ENCODE measurements at regions not wholly inside any gene's neighbourhood (a gene's known extent, or its start where the extent isn't known, plus 50 kb on each side); places are given as distances from the start of the nearest gene placed in this dataset.

GRCh38 chr3:27824312-27825200, 102.4 kb upstream of the EOMES start:
- peak; percentile 32 for DNase-seq (ENCODE audit: unreplicated experiment)
- Mint-ChIP-seq H3K27ac (ENCODE audit: low read depth, unreplicated experiment) (no peak overlapping the region), H3K9me3 (ENCODE audit: unreplicated experiment) (no peaks in the 10 kb centered on the region), H3K4me3 (ENCODE audit: unreplicated experiment) (no peak overlapping the region), H3K27me3 (ENCODE audit: insufficient read depth, unreplicated experiment) (no peaks in the 10 kb centered on the region), H3K36me3 (ENCODE audit: insufficient read depth, unreplicated experiment) (no peaks in the 10 kb centered on the region), H3K4me1 (ENCODE audit: insufficient read depth, unreplicated experiment) (peaks cover 10% of the 10 kb centered on the region)
- intact Hi-C loops (cut with micrococcal nuclease), result no loop called here
- BruUV-seq (replicated peaks), result no TSS peak
- ChIA-PET CTCF (interaction anchor here (0.5 to 0.8 kb wide), 3 partner anchors 10 to 327 kb away, joined by 3 read pairs; no protein-coding TSS in a partner anchor), POLR2A (interaction anchor here (0.6 kb wide), 1 partner anchor 99 kb away, joined by 3 read pairs; no protein-coding TSS in a partner anchor)
- no peak for TF ChIP-seq CTCF (IDR thresholded peaks at IDR 0.05; ENCODE audit: unreplicated experiment)

GRCh38 chr3:27826448-27826847, 104.3 kb upstream of the EOMES start:
- BruUV-seq (replicated peaks), result no TSS peak
- CTCF ChIA-PET, result interaction anchor here (0.6 to 1.9 kb wide), 3 partner anchors 12 to 103 kb away, joined by 3 to 4 read pairs (median 4); no protein-coding TSS in a partner anchor
- Mint-ChIP-seq H3K27ac (ENCODE audit: low read depth, unreplicated experiment) (no peak overlapping the region), H3K9me3 (ENCODE audit: unreplicated experiment) (no peaks in the 10 kb centered on the region), H3K27me3 (ENCODE audit: insufficient read depth, unreplicated experiment) (no peaks in the 10 kb centered on the region), H3K4me3 (ENCODE audit: unreplicated experiment) (no peak overlapping the region), H3K4me1 (ENCODE audit: insufficient read depth, unreplicated experiment) (peaks cover 10% of the 10 kb centered on the region), H3K36me3 (ENCODE audit: insufficient read depth, unreplicated experiment) (no peaks in the 10 kb centered on the region)
- POLR2A ChIA-PET, result interaction anchor here (1.1 kb wide), 1 partner anchor 13 kb away, joined by 4 read pairs; no protein-coding TSS in a partner anchor
- TF ChIP-seq CTCF (IDR thresholded peaks at IDR 0.05; ENCODE audit: unreplicated experiment), result no peak
- DNase-seq (ENCODE audit: unreplicated experiment), result no peak
- intact Hi-C loops (cut with micrococcal nuclease), result no loop called here

GRCh38 chr3:27827041-27827440, 104.9 kb upstream of the EOMES start:
- Mint-ChIP-seq H3K27ac (ENCODE audit: low read depth, unreplicated experiment) (no peak overlapping the region), H3K36me3 (ENCODE audit: insufficient read depth, unreplicated experiment) (no peaks in the 10 kb centered on the region), H3K27me3 (ENCODE audit: insufficient read depth, unreplicated experiment) (no peaks in the 10 kb centered on the region), H3K4me3 (ENCODE audit: unreplicated experiment) (no peak overlapping the region), H3K9me3 (ENCODE audit: unreplicated experiment) (no peaks in the 10 kb centered on the region), H3K4me1 (ENCODE audit: insufficient read depth, unreplicated experiment) (peaks cover 10% of the 10 kb centered on the region)
- no TSS peak for BruUV-seq (replicated peaks)
- CTCF ChIA-PET, result interaction anchor here (0.7 to 1.9 kb wide), 2 partner anchors 12 to 104 kb away, joined by 4 read pairs; no protein-coding TSS in a partner anchor
- intact Hi-C loops (cut with micrococcal nuclease), result no loop called here
- DNase-seq (ENCODE audit: unreplicated experiment), result no peak
- no peak for TF ChIP-seq CTCF (IDR thresholded peaks at IDR 0.05; ENCODE audit: unreplicated experiment)
- POLR2A ChIA-PET, result interaction anchor here (1.1 kb wide), 1 partner anchor 12 kb away, joined by 4 read pairs; no protein-coding TSS in a partner anchor

GRCh38 chr3:27840807-27841594, 118.9 kb upstream of the EOMES start:
- Mint-ChIP-seq H3K9me3 (ENCODE audit: unreplicated experiment) (no peaks in the 10 kb centered on the region), H3K36me3 (ENCODE audit: insufficient read depth, unreplicated experiment) (no peaks in the 10 kb centered on the region), H3K4me1 (ENCODE audit: insufficient read depth, unreplicated experiment) (no peaks in the 10 kb centered on the region), H3K4me3 (ENCODE audit: unreplicated experiment) (no peak overlapping the region), H3K27ac (ENCODE audit: low read depth, unreplicated experiment) (no peak overlapping the region), H3K27me3 (ENCODE audit: insufficient read depth, unreplicated experiment) (no peaks in the 10 kb centered on the region)
- no peak for DNase-seq (ENCODE audit: unreplicated experiment)
- POLR2A ChIA-PET, result no interaction called here
- no peak for TF ChIP-seq CTCF (IDR thresholded peaks at IDR 0.05; ENCODE audit: unreplicated experiment)
- no TSS peak for BruUV-seq (replicated peaks)
- intact Hi-C loops (cut with micrococcal nuclease), result no loop called here
- CTCF ChIA-PET, result no interaction called here
